HepG2 (cell line): ENCODE measurements at regions not wholly inside any gene's neighbourhood (a gene's known extent, or its start where the extent isn't known, plus 50 kb on each side); places are given as distances from the start of the nearest gene placed in this dataset.

Source experiments
- CTCF ChIP-seq: sonication (generic); formaldehyde crosslinking; IDR thresholded peaks from 2 replicates; pipeline ENCODE4 v1.5.0; 2020; ENCODE audit warnings: mild to moderate bottlenecking, missing genetic modification reagents, moderate library complexity
- RBFOX2 ChIP-seq: fragments of 200-400 bp; formaldehyde crosslinking; IDR thresholded peaks from 2 replicates; pipeline ENCODE4 v1.6.1; 2017; ENCODE audit warnings: low read depth, mild to moderate bottlenecking, low read length
- SP1 ChIP-seq, 2 experiments: fragments of 450-650 bp in 1 of 2; sonication (generic) in 1 of 2; formaldehyde crosslinking in 1 of 2; IDR thresholded peaks; 2 replicates each; pipeline versions ENCODE4 v1.4.0 to v1.6.1; 2016 to 2020; ENCODE audit warnings: missing genetic modification reagents in 1 of 2
- ZNF446 ChIP-seq: sonication (generic); formaldehyde crosslinking; IDR thresholded peaks from 2 replicates; pipeline ENCODE4 v1.5.0; 2020; ENCODE audit warnings: mild to moderate bottlenecking, missing genetic modification reagents
- ZNF691 ChIP-seq: sonication (generic); formaldehyde crosslinking; IDR thresholded peaks from 2 replicates; pipeline ENCODE4 v1.4.0; 2020; ENCODE audit warnings: missing genetic modification reagents, low read depth, mild to moderate bottlenecking, borderline replicate concordance
- ZSCAN5A ChIP-seq: sonication (generic); formaldehyde crosslinking; IDR thresholded peaks from 2 replicates; pipeline ENCODE4 v1.8.0; 2022; ENCODE audit warnings: mild to moderate bottlenecking, missing genetic modification reagents, borderline replicate concordance

GRCh38 chr2:239831861-239832489 is 193.2 kb downstream of the NDUFA10 start:
- TF ChIP-seq SP1 (IDR thresholded peaks at IDR 0.05) (no peak), SP1 (CRISPR knock-in tag; IDR thresholded peaks at IDR 0.05) (no peak), ZSCAN5A (CRISPR knock-in tag) (no peak), ZNF691 (CRISPR knock-in tag) (no peak), RBFOX2 (no peak), CTCF (CRISPR knock-in tag) (no peak), ZNF446 (CRISPR knock-in tag) (no peak)
